Fibroblast of the aortic adventitia (primary cell): ENCODE measurements at regions not wholly inside any gene's neighbourhood (a gene's known extent, or its start where the extent isn't known, plus 50 kb on each side); places are given as distances from the start of the nearest gene placed in this dataset.

Experiments
- DNase-seq: peaks from one replicate; pipeline ENCODE4 v3.0.0-alpha.2; 2010; ENCODE audit warnings: low read depth
- H3K4me3 ChIP-seq: 2 replicates; pipeline ENCODE4 v1.5.1; 2011; ENCODE audit warnings: low read depth, mild to moderate bottlenecking, control low read depth, low read length, moderate library complexity
- TF ChIP-seq, protein P1 (sequence below): IDR thresholded peaks from 2 replicates; pipeline ENCODE4 v1.5.1; 2011; ENCODE audit warnings: mild to moderate bottlenecking, low read length, control low read depth, inconsistent platforms; ENCODE audit not compliant: insufficient read depth

GRCh38 chr2:120430957-120431356 is 85.0 kb downstream of the INHBB start:
- no peak overlapping the region for H3K4me3 ChIP-seq
- TF ChIP-seq, protein P1, sequence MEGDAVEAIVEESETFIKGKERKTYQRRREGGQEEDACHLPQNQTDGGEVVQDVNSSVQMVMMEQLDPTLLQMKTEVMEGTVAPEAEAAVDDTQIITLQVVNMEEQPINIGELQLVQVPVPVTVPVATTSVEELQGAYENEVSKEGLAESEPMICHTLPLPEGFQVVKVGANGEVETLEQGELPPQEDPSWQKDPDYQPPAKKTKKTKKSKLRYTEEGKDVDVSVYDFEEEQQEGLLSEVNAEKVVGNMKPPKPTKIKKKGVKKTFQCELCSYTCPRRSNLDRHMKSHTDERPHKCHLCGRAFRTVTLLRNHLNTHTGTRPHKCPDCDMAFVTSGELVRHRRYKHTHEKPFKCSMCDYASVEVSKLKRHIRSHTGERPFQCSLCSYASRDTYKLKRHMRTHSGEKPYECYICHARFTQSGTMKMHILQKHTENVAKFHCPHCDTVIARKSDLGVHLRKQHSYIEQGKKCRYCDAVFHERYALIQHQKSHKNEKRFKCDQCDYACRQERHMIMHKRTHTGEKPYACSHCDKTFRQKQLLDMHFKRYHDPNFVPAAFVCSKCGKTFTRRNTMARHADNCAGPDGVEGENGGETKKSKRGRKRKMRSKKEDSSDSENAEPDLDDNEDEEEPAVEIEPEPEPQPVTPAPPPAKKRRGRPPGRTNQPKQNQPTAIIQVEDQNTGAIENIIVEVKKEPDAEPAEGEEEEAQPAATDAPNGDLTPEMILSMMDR = no peak
- no peak for DNase-seq

- no peak for DNase-seq
- TF ChIP-seq, protein P1 = no peak
- H3K4me3 ChIP-seq = no peak overlapping the region
Observed at GRCh38 chr2:120431386-120432292, 85.7 kb downstream of the INHBB start.

GRCh38 chr2:120432293-120432975 is 86.5 kb downstream of the INHBB start:
- no peak overlapping the region for H3K4me3 ChIP-seq
- no peak for DNase-seq
- TF ChIP-seq, protein P1 = no peak

DNA sequence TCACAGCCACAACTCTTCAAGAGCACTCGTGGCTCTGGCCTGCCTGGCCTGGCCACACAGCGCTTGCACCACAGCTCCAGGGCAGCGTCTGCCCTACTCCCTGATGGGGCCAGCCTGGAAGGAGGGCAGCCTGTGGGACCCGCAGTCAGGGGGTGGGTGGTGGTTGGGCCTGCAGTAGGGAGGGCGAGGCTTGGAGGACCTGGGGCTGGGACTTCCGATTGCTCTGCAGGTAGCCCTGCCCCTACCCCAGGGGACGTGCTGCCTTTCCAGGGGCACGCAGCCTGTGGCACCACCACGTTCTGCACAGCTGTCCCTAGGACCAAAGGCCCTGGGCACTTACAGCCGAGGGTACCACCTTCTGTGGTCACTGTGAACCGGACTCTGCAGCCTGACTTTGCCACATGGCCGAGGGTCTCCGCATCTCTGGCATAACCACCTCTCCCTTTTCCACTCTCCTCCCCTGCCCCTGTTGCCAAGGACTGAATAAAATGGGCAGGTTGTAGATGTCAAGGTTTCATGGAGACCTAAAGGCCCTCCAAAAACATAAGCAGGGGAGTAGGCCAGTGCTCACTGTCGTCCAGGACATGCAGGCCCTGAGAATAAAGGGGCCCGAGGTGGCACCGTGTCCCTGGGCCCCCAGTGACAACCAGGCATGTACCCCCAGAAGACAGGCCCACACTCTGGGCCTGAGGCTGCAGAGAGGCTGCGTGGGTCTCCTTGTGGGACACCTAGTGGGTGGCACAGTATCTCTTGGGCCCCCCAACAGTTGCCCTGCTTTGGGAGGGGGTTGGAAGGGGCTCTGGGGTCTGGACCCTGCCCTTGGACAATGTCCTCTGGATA is 87.3 kb downstream of the INHBB start:
- TF ChIP-seq, protein P1 = no peak
- no peak overlapping the region for H3K4me3 ChIP-seq
- no peak for DNase-seq

- TF ChIP-seq, protein P1 = no peak
- no peak overlapping the region for H3K4me3 ChIP-seq
- no peak for DNase-seq
Observed at GRCh38 chr2:120433816-120434290, 87.9 kb downstream of the INHBB start.
